Fibroblast of lung (primary cell): ENCODE measurements at regions not wholly inside any gene's neighbourhood (a gene's known extent, or its start where the extent isn't known, plus 50 kb on each side); places are given as distances from the start of the nearest gene placed in this dataset.
A peak's percentile ranks its signal among the peaks of the same experiment; 100 is the strongest.

Experiments used
- DNase-seq, 2 donors: peaks; one replicate each; pipeline versions ENCODE4 v3.0.0 to v3.0.0-alpha.2; 2010; ENCODE audit warnings: low read depth in 2 of 2
- H2AFZ ChIP-seq: 2 replicates; pipeline ENCODE4 v1.5.1; 2012; ENCODE audit warnings: low read length, control low read depth, inconsistent platforms
- H3K27ac ChIP-seq: 2 replicates; pipeline ENCODE4 v1.5.1; 2011; ENCODE audit warnings: low read length, control low read depth; ENCODE audit not compliant: insufficient read depth
- H3K27me3 ChIP-seq: 2 replicates; pipeline ENCODE4 v1.5.1; 2011; ENCODE audit warnings: mild to moderate bottlenecking, low read length; ENCODE audit not compliant: control insufficient read depth, insufficient read depth
- H3K36me3 ChIP-seq: 2 replicates; pipeline ENCODE4 v1.5.1; 2011; ENCODE audit warnings: low read length; ENCODE audit not compliant: control insufficient read depth, insufficient read depth
- H3K4me1 ChIP-seq: 2 replicates; pipeline ENCODE4 v1.5.1; 2011; ENCODE audit warnings: low read length; ENCODE audit not compliant: control insufficient read depth, insufficient read depth; ENCODE audit errors: extremely low read depth
- H3K4me2 ChIP-seq: 2 replicates; pipeline ENCODE4 v1.5.1; 2011; ENCODE audit warnings: low read length, control low read depth; ENCODE audit not compliant: insufficient read depth; ENCODE audit errors: extremely low read depth
- H3K4me3 ChIP-seq, 4 experiments: fragments of 200-600 bp in 1 of 4; sonication (generic) in 1 of 4; replicated peaks in 1 of 4; 2 replicates each; pipeline ENCODE4 v1.5.1; 2011 to 2016; ENCODE audit warnings: low read length in 4 of 4, low read depth in 3 of 4, mild to moderate bottlenecking in 3 of 4, control low read depth in 2 of 4, inconsistent platforms in 1 of 4, mixed read lengths in 1 of 4; ENCODE audit not compliant: insufficient read depth in 1 of 4; ENCODE audit errors: control extremely low read depth in 1 of 4
- H3K79me2 ChIP-seq: 2 replicates; pipeline ENCODE4 v1.5.1; 2012; ENCODE audit warnings: mild to moderate bottlenecking, low read length, inconsistent platforms; ENCODE audit not compliant: control insufficient read depth, insufficient read depth
- H3K9ac ChIP-seq: 2 replicates; pipeline ENCODE4 v1.5.1; 2011; ENCODE audit warnings: mild to moderate bottlenecking, low read length, control low read depth; ENCODE audit not compliant: insufficient read depth
- H3K9me3 ChIP-seq: 2 replicates; pipeline ENCODE4 v1.5.1; 2012; ENCODE audit warnings: low read depth, low read length; ENCODE audit not compliant: control insufficient read depth, insufficient read depth
- H4K20me1 ChIP-seq: 2 replicates; pipeline ENCODE4 v1.5.1; 2011; ENCODE audit warnings: low read length; ENCODE audit not compliant: control insufficient read depth, insufficient read depth; ENCODE audit errors: extremely low read depth
- CTCF ChIP-seq, 2 donors: IDR thresholded peaks in 1 of 2; conservative IDR thresholded peaks in 1 of 2; 1 replicate in 1 of 2; 2 replicates in 1 of 2; pipeline ENCODE4 v1.5.1; 2011 to 2012; ENCODE audit warnings: low read length in 2 of 2, control low read depth in 1 of 2, inconsistent platforms in 1 of 2, low read depth in 1 of 2, mild to moderate bottlenecking in 1 of 2
- EZH2 ChIP-seq: IDR thresholded peaks from 2 replicates; pipeline ENCODE4 v1.5.1; 2012; ENCODE audit warnings: low read length, control low read depth, mild to moderate bottlenecking; ENCODE audit errors: missing control alignments

GRCh38 chr3:25150199-25150598 is 277.9 kb upstream of the RARB start:
- H3K27ac ChIP-seq: no peak overlapping the region
- no peaks in the 10 kb centered on the region for H3K9me3 ChIP-seq
- H4K20me1 ChIP-seq: no peaks in the 10 kb centered on the region
- DNase-seq: no peak
- H2AFZ ChIP-seq: no peak overlapping the region
- no peak overlapping the region for H3K4me2 ChIP-seq
- no peaks in the 10 kb centered on the region for H3K36me3 ChIP-seq
- H3K9ac ChIP-seq: no peak overlapping the region
- no peak for TF ChIP-seq EZH2
- no peak for TF ChIP-seq CTCF (conservative IDR thresholded peaks at IDR 0.05 in 1 of 2, IDR thresholded peaks at IDR 0.05 in 1 of 2; ENCODE audit: low read depth in 1 of 2, low read length in 2 of 2)
- H3K4me1 ChIP-seq: no peaks in the 10 kb centered on the region
- no peaks in the 10 kb centered on the region for H3K79me2 ChIP-seq
- H3K27me3 ChIP-seq: no peaks in the 10 kb centered on the region
- no peak overlapping the region for H3K4me3 ChIP-seq

GRCh38 chr3:25151281-25151902 is 276.7 kb upstream of the RARB start:
- Histone ChIP-seq H3K4me2 (no peak overlapping the region), H3K9me3 (no peaks in the 10 kb centered on the region), H3K4me3 (peak overlapping the region in 2 of 4 experiments; percentile 30 to 52), H3K4me1 (no peaks in the 10 kb centered on the region), H3K79me2 (no peaks in the 10 kb centered on the region), H3K27me3 (no peaks in the 10 kb centered on the region), H3K9ac (no peak overlapping the region), H2AFZ (no peak overlapping the region), H3K36me3 (no peaks in the 10 kb centered on the region), H4K20me1 (no peaks in the 10 kb centered on the region), H3K27ac (no peak overlapping the region)
- no peak for TF ChIP-seq EZH2
- TF ChIP-seq CTCF (conservative IDR thresholded peaks at IDR 0.05 in 1 of 2, IDR thresholded peaks at IDR 0.05 in 1 of 2; ENCODE audit: low read depth in 1 of 2, low read length in 2 of 2): no peak
- DNase-seq: peak; percentile 6 to 43

- Histone ChIP-seq H3K27ac (no peak overlapping the region), H3K79me2 (no peaks in the 10 kb centered on the region), H3K9ac (no peak overlapping the region), H2AFZ (no peak overlapping the region), H3K36me3 (no peaks in the 10 kb centered on the region), H3K4me3 (peak overlapping the region in 2 of 4 experiments; percentile 30 to 52), H3K4me1 (no peaks in the 10 kb centered on the region), H3K9me3 (no peaks in the 10 kb centered on the region), H3K27me3 (no peaks in the 10 kb centered on the region), H4K20me1 (no peaks in the 10 kb centered on the region), H3K4me2 (no peak overlapping the region)
- no peak for TF ChIP-seq CTCF (conservative IDR thresholded peaks at IDR 0.05 in 1 of 2, IDR thresholded peaks at IDR 0.05 in 1 of 2; ENCODE audit: low read depth in 1 of 2, low read length in 2 of 2)
- TF ChIP-seq EZH2: no peak
- peak in 1 of 2 donors; percentile 14 for DNase-seq
Measured at GRCh38 chr3:25151903-25152295, 276.2 kb upstream of the RARB start.
